T-helper 2 cell (primary cell): ENCODE measurements at regions not wholly inside any gene's neighbourhood (a gene's known extent, or its start where the extent isn't known, plus 50 kb on each side); places are given as distances from the start of the nearest gene placed in this dataset.

Experiments
- DNase-seq, 5 experiments: peaks; one replicate each; pipeline versions ENCODE4 v3.0.0 to v3.0.0-alpha.2; 2012 to 2022

DNA sequence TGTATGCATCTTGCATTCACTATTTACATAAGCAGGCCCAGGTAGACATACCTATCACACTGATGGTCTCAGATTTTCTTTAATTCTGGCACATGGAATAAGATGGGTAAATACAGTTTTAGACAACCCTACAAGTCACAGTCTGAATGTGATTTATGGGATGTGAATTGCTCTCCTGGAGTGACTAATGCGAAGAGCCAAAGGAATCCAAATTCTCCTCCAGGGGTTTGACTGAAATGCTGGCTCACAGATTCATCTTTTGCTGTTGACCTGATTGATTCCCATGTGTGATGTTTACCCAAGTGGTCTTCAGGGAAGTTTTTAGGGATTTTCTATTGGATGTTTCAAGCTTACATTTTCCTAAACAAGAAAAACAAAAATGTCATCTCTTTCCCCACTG lies 277.9 kb upstream of the MON1B start:
- no peak for DNase-seq

DNA sequence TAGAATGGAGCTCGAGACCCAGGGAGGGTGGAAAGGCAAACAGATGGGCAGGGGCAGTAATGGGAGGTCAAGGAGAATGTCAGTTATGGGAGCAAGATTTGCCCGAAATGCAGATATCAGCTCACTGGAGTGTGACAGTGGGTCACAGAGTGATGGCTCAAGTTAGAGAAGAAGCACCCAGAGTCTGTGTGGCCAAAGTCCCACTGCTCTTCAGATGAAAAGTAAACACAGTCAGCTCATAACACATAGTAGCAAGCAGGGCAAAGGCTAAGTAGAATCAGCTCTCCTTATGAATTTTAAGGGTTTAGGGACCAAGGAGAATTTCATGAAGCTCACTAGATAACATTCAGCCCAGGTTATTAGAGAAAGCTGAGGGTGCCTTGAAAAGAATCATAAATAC lies 264.9 kb upstream of the MON1B start:
- DNase-seq = no peak

DNA sequence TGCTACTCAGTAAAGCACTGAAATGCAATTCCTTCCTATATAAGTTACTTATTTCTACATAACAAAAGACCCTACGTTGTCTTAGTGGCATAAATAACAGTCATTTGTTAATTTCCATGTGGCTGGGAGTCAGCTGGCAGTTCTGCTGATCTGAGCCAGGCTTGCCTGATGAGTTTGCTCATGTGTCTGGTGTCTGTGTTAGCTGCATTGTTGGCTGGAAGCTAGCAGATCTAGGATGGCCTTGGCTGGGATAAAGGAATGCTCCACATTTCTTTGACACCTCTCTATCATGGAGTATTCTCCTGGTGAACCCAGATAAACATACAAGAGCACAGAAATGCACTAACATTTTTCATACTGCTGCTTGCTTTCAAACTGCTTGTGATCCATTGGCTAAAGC lies 264.4 kb upstream of the MON1B start:
- no peak for DNase-seq

DNA sequence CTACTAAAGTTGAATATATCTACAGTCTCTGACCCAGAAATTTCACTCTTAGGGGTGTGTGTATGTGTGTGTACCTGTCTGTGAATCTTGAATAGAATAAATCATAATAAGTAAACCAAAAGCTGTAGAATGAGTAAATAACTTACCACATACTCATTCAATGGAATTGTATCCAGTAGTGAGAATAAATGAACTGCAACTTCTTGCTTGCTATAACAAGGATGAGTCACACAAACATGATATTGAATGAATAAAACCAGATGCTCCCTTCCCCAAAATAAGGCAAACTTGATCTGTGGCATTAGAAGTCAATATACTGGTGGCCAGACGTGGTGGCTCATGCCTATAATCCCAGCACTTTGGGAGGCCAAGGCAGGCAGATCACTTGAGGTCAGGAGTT lies 259.8 kb upstream of the MON1B start:
- no peak for DNase-seq

DNA sequence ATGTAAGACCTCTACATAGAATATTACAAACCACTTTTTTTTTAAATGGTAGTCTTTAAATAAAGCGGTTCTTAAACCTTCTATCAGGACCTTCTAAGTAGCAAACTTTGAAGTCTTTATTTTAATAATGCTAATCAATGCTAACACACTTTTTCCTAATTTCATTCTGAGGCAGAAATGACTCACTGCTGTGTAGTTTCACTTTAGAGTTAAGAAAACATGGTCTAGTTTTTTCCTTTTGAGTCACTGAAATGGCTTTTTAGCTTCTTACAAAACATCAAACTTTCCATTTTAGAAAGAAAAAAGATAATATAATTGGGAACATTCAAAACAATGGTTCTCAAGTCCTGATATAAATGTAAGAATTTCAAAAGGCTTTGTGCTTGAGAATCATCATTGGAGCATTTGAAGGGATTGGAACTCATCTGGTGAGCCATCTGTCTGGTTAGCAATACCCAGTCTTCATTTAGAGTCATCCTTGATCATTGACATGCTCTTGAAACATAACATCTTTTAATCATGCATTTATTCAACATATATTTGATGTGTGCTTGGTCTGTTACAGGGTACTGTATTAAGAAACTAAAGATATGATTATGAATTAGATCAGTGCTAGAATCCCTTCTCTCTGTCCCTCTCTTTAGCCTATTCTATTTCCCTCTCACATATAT lies 258.3 kb upstream of the MON1B start:
- DNase-seq = peak in 1 of 5 experiments; percentile 24

GRCh38 chr16:76940251-76940650 lies 250.7 kb upstream of the MON1B start:
- DNase-seq = no peak

GRCh38 chr16:76941113-76941512 lies 249.9 kb upstream of the MON1B start:
- no peak for DNase-seq

- DNase-seq = no peak
Observed at GRCh38 chr16:76942089-76942488, 248.9 kb upstream of the MON1B start.

GRCh38 chr16:76943921-76944320 lies 247.1 kb upstream of the MON1B start:
- no peak for DNase-seq

DNA sequence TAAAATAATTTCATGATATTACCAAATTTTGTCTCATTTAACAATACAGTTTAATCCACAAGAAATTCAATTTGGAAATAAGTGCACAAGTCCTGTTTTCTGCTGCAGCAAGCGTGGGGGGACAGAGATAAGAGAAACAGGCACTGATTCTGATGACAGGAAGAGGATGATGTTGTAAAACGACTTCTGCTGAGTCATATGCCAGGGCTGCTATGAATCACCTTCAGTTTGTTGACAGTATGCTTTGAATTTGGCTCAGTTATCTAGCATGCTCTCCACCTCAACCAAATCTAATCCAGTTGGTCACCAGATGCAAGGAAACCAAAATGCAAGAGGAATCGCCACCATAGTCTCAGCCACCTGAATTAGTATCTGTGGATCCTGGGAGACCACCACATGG lies 244.1 kb upstream of the MON1B start:
- peak in 1 of 5 experiments; percentile 51 for DNase-seq

GRCh38 chr16:76947749-76948148 lies 243.2 kb upstream of the MON1B start:
- no peak for DNase-seq

GRCh38 chr16:76955629-76956028 lies 235.4 kb upstream of the MON1B start:
- DNase-seq = no peak

- no peak for DNase-seq
Observed at GRCh38 chr16:76956394-76956793, 234.6 kb upstream of the MON1B start.

DNA sequence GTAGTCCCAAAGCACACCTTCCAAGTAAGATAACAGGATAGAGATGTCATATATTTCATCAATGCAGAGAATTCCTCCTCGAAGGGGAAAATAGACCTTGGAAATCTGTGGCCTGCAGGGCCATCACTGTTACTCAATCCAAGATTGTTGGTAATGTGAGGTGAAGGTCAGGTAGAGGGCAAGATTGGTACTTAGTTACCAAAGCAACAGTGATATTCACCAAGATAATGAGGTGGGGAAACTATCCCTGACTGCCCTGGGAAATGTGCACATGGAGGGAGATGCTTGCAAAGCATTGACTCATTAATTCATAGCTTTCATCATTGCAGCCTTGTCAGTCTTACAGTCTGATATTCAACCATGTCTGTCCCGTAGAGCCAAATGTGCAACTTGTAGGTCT lies 234.1 kb upstream of the MON1B start:
- no peak for DNase-seq

GRCh38 chr16:76959166-76959565 lies 231.8 kb upstream of the MON1B start:
- no peak for DNase-seq

GRCh38 chr16:76963614-76964315 lies 227.2 kb upstream of the MON1B start:
- no peak for DNase-seq

DNA sequence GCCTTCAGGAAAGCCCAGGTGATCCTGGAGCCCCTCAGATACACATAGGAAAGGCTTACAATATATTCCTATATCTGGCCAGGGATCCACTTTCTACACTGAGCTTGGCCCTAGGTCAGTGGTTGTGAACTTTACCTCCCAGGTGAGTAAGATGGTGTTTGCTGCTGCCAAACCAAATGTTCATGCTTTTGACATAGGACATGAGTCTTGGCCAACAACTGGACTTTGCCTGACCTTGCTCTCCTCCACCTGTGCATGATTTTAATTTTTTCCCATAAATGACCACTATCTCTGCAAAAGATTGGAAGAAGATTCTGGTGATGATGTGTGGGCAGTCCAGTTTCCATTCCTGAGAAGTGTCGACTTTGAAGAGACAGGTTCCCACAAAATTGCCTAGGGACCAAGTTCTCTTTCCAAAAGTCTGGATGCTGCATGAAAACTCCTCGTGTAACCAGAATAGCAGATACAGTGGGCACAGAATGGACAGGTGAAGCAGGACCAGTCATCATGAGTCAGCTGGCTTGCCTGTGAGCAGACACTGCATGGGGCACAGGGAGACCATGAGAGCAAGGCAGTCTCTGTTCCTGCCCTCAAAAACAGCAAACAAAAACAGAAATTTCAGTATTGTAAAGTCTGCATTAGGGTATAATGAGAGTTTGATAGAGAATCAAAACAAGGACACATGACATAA lies 226.4 kb upstream of the MON1B start:
- DNase-seq = no peak

- no peak for DNase-seq
Observed at GRCh38 chr16:76970087-76970744, 220.8 kb upstream of the MON1B start.

DNA sequence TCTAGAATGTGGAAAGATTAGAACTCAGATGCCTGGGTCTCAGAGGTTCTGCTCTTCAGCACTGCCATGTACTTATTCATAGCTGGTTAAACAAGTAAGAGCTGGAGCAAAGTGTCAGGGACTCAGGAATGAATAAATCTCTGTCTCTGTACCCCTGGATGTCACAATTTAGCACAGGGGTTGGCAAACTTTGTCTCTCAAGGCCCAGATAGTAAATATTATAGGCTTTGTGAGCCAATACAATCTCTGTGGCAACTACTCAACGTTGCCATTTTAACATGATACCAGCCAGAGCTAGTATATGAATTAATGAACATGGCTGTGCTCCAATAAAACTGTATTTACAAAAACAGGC lies 220.3 kb upstream of the MON1B start:
- DNase-seq = no peak

GRCh38 chr16:76976101-76976500 lies 214.9 kb upstream of the MON1B start:
- peak in 1 of 5 experiments; percentile 60 for DNase-seq

GRCh38 chr16:76976756-76977155 lies 214.2 kb upstream of the MON1B start:
- no peak for DNase-seq

GRCh38 chr16:76984196-76984595 lies 206.8 kb upstream of the MON1B start:
- DNase-seq = no peak

GRCh38 chr16:76985392-76986045 lies 205.5 kb upstream of the MON1B start:
- DNase-seq = no peak
